Parathyroid adenoma (tissue), 2 donors: ENCODE measurements at regions not wholly inside any gene's neighbourhood (a gene's known extent, or its start where the extent isn't known, plus 50 kb on each side); places are given as distances from the start of the nearest gene placed in this dataset.
"Not testable (repeated sequence)": the region's sequence is repeated elsewhere in the genome, so short reads cannot be mapped to it uniquely, and the experiment has no call there.

ENCODE experiments used
- H2AFZ ChIP-seq: fragments of 300-600 bp; sonication (generic); one replicate; pipeline ENCODE4 v1.7.0; 2017; ENCODE audit warnings: antibody characterized with exemption, mild to moderate bottlenecking
- H3K27ac ChIP-seq: fragments of 300-600 bp; sonication (generic); one replicate; pipeline ENCODE4 v1.7.0; 2017
- H3K27me3 ChIP-seq: fragments of 300-600 bp; sonication (generic); one replicate; pipeline ENCODE4 v1.7.0; 2017; ENCODE audit warnings: low read length; ENCODE audit not compliant: control insufficient read depth, insufficient read depth
- H3K36me3 ChIP-seq: fragments of 300-600 bp; sonication (generic); one replicate; pipeline ENCODE4 v1.7.0; 2017; ENCODE audit warnings: low read length; ENCODE audit not compliant: control insufficient read depth, insufficient read depth
- H3K4me1 ChIP-seq: fragments of 300-600 bp; sonication (generic); one replicate; pipeline ENCODE4 v1.7.0; 2017; ENCODE audit warnings: control low read depth
- H3K4me2 ChIP-seq: fragments of 300-600 bp; sonication (generic); one replicate; pipeline ENCODE4 v1.7.0; 2017; ENCODE audit warnings: low read length
- H3K4me3 ChIP-seq: fragments of 300-600 bp; sonication (generic); one replicate; pipeline ENCODE4 v1.7.0; 2017; ENCODE audit warnings: low read depth, low read length
- H3K79me2 ChIP-seq: fragments of 300-600 bp; sonication (generic); one replicate; pipeline ENCODE4 v1.7.0; 2017; ENCODE audit warnings: control low read depth
- H3K9ac ChIP-seq: fragments of 300-600 bp; sonication (generic); one replicate; pipeline ENCODE4 v1.7.0; 2017; ENCODE audit warnings: mild to moderate bottlenecking
- H3K9me3 ChIP-seq: fragments of 300-600 bp; sonication (generic); one replicate; pipeline ENCODE4 v1.7.0; 2017; ENCODE audit warnings: low read length; ENCODE audit not compliant: control insufficient read depth
- TF ChIP-seq, protein P1 (sequence below): fragments of 300-600 bp; sonication (generic); IDR thresholded peaks from one replicate; pipeline ENCODE4 v1.7.0; 2017; ENCODE audit warnings: antibody characterized with exemption, mild to moderate bottlenecking
- donor health status: primary hyperparathyroidism.

DNA sequence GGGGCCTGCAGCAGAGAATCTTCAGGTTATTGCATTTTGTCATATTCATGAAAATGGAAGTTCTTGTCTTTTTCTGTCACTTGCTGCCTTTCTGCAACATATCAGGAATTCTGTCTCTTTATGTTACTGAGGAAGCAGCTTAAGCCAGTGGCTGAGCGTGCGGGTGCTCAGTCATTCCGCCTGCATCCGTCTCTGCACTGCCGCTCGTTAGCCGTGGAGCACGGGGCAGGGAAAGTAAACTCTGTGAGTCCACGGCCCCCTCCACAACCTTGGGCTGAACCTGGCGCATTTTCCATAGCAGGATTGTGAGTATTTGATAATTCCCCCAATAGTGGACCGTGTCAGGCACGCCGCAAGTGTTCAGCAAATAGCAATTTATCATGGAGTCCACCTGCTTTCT lies 1007.7 kb downstream of the BRD1 start:
- TF ChIP-seq, protein P1, sequence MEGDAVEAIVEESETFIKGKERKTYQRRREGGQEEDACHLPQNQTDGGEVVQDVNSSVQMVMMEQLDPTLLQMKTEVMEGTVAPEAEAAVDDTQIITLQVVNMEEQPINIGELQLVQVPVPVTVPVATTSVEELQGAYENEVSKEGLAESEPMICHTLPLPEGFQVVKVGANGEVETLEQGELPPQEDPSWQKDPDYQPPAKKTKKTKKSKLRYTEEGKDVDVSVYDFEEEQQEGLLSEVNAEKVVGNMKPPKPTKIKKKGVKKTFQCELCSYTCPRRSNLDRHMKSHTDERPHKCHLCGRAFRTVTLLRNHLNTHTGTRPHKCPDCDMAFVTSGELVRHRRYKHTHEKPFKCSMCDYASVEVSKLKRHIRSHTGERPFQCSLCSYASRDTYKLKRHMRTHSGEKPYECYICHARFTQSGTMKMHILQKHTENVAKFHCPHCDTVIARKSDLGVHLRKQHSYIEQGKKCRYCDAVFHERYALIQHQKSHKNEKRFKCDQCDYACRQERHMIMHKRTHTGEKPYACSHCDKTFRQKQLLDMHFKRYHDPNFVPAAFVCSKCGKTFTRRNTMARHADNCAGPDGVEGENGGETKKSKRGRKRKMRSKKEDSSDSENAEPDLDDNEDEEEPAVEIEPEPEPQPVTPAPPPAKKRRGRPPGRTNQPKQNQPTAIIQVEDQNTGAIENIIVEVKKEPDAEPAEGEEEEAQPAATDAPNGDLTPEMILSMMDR, result no peak
- Histone ChIP-seq H3K4me2 (no peak overlapping the region), H3K4me1 (no peaks in the 10 kb centered on the region), H3K79me2 (no peaks in the 10 kb centered on the region), H3K9me3 (no peaks in the 10 kb centered on the region), H3K27me3 (no peaks in the 10 kb centered on the region), H2AFZ (no peak overlapping the region), H3K9ac (no peak overlapping the region), H3K4me3 (no peak overlapping the region), H3K36me3 (no peaks in the 10 kb centered on the region), H3K27ac (no peak overlapping the region)

DNA sequence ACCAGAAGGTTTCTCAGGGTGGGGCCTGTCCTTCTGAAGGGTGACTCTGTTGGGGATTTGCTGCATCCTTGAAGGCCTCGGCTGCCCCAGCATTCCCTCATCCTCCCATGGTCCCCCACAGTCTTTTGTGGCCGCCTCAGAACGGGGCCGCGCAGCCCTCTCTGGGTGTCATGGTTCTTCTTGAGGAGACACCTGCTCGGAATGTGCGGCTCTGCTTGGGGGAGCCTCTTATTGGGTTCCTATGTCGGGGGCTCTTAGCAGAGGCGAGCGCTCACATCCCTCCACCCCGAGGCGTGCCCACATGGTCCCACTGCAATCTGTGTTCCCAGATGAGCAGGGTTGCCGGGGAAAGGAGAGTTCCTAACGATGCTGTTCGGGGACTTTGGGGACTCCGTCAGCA lies 1008.4 kb downstream of the BRD1 start:
- no peaks in the 10 kb centered on the region for H3K4me1 ChIP-seq
- H3K9me3 ChIP-seq, result no peaks in the 10 kb centered on the region
- no peaks in the 10 kb centered on the region for H3K27me3 ChIP-seq
- H3K79me2 ChIP-seq, result no peaks in the 10 kb centered on the region
- TF ChIP-seq, protein P1, result no peak
- H2AFZ ChIP-seq, result no peak overlapping the region
- no peak overlapping the region for H3K27ac ChIP-seq
- H3K4me2 ChIP-seq, result no peak overlapping the region
- no peak overlapping the region for H3K4me3 ChIP-seq
- no peak overlapping the region for H3K9ac ChIP-seq
- no peaks in the 10 kb centered on the region for H3K36me3 ChIP-seq

DNA sequence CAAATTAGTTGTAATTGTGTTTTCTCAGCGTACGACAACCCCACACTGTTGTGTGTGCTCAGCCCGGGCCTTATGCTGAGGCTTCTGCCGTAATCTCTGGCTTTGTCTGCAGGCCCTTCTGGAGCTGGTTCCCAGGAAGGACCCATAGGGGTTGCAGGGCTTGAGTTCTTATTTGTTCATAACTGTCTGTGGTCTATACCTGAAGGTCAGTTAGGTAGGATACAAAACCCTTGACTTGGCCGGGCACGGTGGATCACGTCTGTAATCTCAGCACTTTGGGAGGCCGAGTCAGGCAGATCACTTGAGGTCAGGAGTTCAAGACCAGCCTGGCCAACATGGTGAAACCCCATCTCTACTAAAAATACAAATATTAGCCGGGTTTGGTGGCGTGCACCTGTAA lies 1010.2 kb downstream of the BRD1 start:
- H3K4me2 ChIP-seq, H2AFZ ChIP-seq, H3K36me3 ChIP-seq, H3K4me1 ChIP-seq, H3K9ac ChIP-seq, H3K27me3 ChIP-seq, H3K79me2 ChIP-seq, H3K9me3 ChIP-seq, H3K27ac ChIP-seq, H3K4me3 ChIP-seq: not testable (repeated sequence)

DNA sequence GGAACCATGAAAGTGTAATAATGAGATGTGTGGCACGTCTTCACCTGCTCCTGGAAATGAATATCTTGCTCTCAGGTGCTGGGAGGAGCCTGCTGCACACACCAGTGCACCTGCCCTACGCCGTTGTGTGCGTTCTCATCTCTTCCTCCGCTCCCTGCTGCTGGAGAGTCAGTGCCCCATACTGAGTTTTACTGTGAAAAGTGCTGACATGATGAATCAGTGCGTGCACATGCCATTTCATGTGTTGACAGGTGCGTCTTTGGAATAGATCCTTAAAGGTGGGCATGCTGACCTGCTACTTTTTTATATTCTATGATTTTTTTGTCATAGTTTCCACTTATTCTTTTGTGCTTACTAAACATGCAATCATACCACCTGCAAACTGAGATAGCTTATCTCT lies 1015.8 kb downstream of the BRD1 start:
- Histone ChIP-seq H2AFZ (no peak overlapping the region), H3K4me2 (no peak overlapping the region), H3K79me2 (no peaks in the 10 kb centered on the region), H3K27ac (no peak overlapping the region), H3K9ac (no peak overlapping the region), H3K27me3 (no peaks in the 10 kb centered on the region), H3K36me3 (no peaks in the 10 kb centered on the region), H3K4me3 (no peak overlapping the region), H3K9me3 (no peaks in the 10 kb centered on the region), H3K4me1 (no peaks in the 10 kb centered on the region)
- TF ChIP-seq, protein P1, result no peak

DNA sequence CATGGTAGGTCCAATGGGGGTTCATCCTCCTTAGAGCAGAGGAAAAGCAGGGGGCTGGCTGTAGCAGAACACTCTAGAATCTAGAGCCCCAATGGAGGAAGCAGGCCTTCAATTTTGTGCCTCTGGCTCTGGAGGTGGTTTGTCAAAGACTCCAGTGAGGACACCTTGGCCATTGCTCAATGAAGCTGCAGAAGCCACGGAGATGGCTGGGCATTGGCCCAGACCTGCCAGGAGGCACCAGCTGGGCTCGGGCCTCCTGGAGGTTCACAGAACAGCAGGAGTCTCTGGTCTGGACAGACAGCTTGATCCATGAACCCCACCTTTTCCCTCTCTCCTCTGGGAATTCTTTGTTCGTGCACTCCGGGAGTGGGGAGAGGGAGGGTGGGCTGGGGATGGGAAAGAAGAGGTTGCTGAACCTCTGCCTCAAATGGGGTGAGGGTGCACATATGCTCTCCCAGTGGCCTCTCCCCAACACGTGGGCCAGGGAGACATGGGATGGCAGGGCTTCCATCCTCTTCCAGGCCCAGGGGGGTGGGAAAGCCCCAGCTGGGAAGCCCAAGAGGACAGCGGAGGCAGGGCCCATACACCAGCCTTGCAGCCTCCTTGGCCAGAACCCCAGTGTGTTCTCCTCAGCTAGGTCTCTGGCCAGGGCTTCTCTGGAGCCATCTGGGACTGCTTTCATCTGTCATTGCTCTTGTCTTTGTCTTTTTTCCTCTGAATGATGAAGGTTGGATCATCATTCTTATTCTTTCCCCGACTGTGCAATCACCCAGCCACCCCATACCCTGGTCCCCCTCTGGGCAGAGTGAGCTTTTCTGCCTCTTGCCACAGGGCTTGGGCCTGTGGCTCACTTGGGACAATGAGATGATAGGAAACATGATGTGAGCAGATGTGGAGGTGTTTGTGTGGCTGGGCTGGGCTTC lies 1019.4 kb downstream of the BRD1 start:
- Histone ChIP-seq H3K27ac (no peak overlapping the region), H3K27me3 (no peaks in the 10 kb centered on the region), H3K4me2 (no peak overlapping the region), H3K4me1 (no peaks in the 10 kb centered on the region), H3K4me3 (no peak overlapping the region), H3K79me2 (no peaks in the 10 kb centered on the region), H3K9me3 (no peaks in the 10 kb centered on the region), H3K9ac (no peak overlapping the region), H3K36me3 (no peaks in the 10 kb centered on the region), H2AFZ (no peak overlapping the region)
- TF ChIP-seq, protein P1, result no peak
